GM18526 (cell line): ENCODE measurements at regions not wholly inside any gene's neighbourhood (a gene's known extent, or its start where the extent isn't known, plus 50 kb on each side); places are given as distances from the start of the nearest gene placed in this dataset.

ENCODE experiments used
- POLR2A ChIP-seq: IDR thresholded peaks from 3 replicates; pipeline ENCODE4 v1.6.1; 2011; ENCODE audit not compliant: insufficient read length; ENCODE audit errors: extremely low read depth

DNA sequence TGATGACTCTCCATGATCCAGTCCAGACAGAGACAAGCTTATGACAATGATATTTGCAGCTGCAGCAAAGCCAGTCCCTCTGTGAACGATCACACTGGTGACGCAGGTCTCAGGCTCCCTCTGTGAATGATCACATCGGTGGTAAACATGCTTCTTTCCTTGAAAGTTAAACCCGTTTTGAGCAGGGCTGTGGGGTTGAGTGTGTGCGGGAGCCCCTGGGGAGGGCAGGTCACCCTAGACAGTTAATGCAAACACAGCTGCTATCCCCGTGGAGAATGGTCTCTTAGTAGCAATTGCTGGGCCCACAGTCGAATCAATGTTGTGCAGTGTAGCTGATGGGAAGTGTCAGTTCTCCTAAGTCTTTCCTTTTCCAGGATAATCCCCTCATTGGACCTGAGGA lies 71.0 kb upstream of the KIRREL3 start:
- no peak for TF ChIP-seq POLR2A

DNA sequence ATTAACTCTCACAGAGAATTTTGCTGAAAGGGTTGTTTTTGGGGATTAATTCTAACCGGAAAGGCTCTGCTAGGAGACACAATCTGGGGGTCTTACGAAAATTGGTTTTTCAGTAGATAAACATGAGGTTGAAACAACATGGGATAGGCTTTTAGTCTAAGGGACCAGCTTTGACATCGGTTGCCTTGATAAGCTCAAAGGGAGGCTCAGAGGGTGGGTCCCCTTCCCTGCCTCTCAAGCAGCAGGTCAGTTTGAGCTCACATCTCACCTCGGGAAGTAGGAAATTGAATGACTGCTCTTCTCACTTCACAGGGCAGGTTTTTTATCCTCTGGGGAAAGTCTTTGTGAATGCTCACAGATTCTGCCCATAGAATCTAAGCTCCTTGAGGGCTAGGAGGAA lies 70.2 kb upstream of the KIRREL3 start:
- TF ChIP-seq POLR2A, result no peak

DNA sequence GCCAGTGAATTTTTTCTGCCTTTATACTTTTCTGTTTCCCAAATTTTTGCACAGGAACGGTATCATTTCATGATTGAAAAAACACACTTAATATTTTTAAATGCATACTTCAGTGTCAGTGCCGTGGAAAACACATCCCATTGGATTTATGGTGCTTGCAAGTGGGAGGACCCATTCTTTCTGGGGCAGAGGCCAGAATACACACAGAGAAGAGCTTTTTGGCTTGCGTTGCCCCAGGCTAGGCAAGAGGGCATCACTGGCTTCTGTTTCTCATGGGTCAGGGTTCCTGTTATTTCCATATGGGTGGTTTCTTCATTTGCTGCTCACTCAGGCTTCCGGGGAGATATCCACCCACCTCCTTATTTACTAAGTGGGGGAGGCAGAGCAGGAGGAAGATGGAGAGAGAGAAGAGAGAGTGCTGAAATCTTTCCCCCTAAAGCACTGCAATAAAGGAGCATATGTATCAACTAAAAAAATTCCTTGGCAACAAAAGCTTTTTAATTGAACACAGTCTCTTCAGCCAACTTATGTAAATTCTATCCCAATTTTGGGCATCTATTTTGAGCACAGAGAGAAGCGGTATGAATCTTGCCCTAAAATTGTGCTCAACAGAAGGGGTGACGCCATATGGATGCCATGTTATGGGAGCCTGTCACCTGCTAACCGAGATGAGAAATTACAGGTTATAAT lies 66.0 kb upstream of the KIRREL3 start:
- TF ChIP-seq POLR2A, result no peak

DNA sequence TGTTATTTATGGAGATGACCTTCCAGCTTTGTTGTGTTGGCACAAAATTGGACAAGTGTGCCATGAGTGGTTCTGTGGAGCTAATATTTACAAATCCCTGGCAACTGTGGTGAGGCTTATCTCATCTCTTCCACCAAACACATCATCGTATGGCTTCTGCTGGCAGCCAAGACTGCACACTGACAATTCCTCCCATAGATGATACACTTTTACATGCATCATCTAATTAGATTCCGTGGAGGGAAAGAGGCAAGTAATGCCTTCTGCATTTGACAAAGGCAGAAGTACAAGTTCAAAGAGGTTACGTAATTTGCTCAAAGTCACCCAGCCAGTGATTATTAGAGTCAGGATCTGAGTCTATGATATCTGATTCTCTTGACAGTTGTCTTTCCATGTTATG lies 62.7 kb upstream of the KIRREL3 start:
- TF ChIP-seq POLR2A, result no peak

DNA sequence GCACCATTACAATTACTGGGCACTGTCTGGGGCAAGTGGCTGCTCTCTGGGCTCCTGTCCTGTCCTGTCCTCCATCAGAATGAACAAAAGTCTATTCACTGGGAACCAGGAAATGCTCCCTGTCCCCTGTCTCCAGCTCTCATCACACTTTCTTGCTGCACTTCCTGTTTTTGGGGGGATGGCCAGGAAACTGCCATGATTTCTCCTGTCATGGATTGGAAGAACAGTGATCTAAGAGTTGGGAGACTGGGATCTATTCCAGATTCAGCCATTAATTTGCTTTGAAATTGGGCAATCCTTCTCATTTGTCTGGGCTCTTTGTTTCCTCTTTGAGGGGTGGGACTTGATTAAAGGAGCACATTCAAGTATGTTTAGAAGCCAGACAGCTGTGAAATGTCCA lies 61.4 kb upstream of the KIRREL3 start:
- no peak for TF ChIP-seq POLR2A

DNA sequence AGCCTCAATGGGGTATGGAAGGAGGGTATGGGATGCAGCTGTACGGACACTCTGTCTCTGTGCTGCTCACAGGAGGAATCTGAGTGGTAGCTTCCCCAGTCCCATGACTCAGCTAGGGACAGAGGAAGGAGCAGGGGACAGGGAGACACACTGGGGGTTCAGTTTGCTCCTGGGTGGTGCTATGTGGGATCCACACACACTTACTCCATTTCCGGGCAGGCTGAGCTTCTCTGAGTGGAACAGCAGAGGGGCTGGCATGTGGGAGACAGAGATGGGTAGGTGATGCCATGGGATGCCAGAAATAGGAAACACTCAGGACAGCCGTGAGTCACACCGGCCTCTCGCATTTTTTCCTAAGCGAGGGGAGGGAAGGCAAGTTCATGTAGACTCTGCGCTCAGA lies 59.2 kb upstream of the KIRREL3 start:
- no peak for TF ChIP-seq POLR2A

DNA sequence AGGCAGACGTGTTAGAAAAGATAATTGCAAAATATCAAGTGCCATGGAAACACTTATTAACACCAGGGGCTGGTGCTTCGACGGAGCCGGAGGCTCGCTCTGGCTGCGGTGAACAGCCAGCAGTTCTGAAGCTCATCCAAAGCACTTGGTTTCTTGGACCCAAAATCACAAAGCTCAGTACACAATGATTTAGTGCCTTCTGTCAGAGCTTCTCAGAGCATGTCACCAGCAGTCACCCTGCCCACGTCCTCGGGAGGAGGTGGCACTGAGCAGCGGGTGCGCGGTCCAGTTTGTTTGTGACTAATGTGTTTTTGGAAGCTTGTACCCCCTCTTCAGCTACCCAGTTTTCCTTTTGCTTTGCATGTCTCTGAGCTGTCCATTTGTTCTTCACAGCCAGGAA lies 58.7 kb upstream of the KIRREL3 start:
- no peak for TF ChIP-seq POLR2A

DNA sequence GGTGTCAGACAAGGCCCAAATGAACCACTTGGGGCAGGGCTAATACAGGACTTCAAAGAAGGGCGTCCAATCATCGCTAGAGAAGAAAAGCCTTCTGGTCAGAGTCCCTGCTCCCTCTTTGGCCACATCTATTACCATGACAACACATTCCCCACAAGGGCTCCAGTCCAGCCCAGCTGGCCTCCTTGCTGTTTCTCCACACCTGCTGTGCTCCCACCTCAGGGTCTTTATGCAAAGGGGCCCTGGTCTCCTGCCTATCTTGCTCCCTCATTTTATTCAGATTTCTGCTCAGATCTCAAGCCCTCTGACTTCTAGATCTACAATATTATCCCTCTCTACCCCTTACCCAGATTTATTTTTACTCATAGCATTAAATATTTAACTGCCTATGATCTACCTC lies 58.0 kb upstream of the KIRREL3 start:
- TF ChIP-seq POLR2A, result no peak

DNA sequence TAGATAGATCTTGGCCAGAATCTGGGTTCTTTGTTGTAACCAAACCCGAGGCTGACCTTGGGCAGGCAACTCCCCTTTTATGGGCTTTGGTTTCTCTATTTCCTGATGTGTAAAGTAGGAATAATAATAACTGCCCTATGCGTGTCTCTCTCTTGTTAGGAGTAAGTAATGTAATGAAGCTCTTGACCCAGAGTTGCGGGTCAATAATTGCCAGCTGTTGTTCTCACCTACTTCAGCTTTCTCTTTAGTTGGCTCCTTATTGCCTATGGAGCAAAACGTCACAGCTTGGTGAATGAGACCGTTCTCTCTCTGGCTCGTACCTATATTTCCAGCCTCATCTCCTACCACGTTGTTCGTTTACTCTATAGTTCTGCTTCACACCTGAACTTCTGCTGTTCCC lies 56.6 kb upstream of the KIRREL3 start:
- TF ChIP-seq POLR2A, result no peak

DNA sequence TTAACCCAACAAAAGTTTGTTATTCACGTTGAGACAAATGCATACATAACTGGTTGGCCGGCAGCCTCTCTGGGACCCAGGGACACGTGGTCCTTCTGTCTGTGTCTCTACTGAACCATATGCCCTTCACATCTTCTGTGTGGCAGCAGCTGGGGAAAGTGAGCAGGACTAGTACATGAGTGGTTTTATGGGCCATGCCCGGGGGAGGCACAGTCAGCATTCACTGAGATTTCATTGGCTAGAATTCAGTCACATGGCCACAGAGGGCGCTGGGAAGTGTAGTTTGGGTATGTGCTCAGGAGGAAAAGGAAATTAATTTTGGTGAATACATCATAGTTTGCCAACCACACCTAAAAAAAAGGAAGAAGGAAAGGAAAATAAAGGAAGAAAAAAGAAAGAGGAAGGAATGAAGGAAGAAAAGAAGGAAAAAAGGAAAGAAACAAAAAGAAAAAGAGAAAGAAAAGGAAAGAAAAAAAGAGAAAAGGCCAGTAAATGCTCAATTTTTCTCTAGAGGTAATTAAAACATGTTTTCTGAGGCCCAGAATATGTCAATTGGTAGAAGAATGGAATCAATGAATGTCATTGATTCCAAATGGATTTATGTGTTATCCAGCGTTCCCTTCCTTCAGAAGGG lies 55.9 kb upstream of the KIRREL3 start:
- no peak for TF ChIP-seq POLR2A

DNA sequence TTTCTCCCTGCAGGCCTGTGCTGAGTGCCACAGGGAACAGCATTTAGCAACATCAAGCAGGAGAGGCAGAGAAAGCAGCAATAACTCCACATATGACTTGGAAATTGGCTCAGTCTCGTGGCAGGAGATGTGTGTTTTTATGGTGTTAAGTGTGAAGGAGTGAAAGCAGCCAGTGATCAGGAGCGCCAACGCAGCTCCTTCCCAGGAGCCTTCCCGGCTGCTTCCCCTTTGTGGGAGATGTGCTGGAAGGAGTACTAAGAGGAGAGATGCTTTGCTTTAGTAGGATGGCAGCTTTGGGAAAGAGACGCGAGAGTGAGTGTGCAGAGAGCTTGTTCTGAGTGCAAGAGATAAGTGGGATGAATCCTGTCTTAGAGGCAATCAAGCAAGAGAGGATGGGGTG lies 54.7 kb upstream of the KIRREL3 start:
- TF ChIP-seq POLR2A, result no peak

DNA sequence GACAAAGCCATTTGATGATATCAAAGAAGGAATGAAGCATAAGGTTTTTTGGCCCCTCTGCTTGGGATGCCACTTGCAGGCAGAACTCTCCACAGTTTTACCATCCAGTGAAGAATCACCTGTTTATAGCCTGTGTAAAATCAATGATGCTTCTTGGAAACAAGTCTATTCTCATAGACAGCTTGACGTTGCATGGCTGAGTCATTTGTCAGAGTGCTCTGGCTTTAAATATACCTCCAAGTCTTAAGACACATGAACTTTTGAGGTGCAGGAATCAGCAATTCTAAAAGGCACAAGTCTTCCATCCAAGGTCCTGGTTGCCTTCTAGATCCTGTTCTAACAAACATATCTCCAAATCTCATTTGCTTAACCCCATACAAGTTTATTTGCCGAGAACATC lies 53.6 kb upstream of the KIRREL3 start:
- TF ChIP-seq POLR2A, result no peak

DNA sequence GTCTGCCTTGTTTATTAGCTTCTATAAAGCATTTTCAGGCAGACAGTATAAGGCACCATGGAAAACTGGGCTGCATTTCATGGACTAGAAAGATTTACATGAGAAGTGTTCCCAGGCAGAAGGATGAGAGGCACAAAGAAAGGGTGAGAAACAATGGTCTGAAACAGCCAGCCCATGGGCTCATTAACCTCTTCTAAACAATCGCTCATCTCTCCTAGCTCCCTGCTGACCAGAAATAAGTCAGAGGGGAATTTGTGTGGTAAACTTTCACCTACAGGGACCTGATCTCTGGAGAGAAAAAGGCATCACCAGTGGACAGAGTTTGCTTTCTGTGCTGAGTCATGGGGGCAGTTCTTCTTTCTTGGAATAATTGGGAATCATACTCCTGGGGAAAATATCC lies 51.8 kb upstream of the KIRREL3 start:
- no peak for TF ChIP-seq POLR2A
